GM12801 (cell line): ENCODE measurements at regions not wholly inside any gene's neighbourhood (a gene's known extent, or its start where the extent isn't known, plus 50 kb on each side); places are given as distances from the start of the nearest gene placed in this dataset.

ENCODE experiments used
- CTCF ChIP-seq: IDR thresholded peaks from one replicate; pipeline ENCODE4 v1.5.1; 2011; ENCODE audit warnings: control low read depth; ENCODE audit not compliant: insufficient read length; ENCODE audit errors: extremely low read depth

GRCh38 chr11:45578316-45578715 is 87.1 kb downstream of the CHST1 start:
- no peak for TF ChIP-seq CTCF

- no peak for TF ChIP-seq CTCF
Observed at GRCh38 chr11:45577752-45578151, 87.7 kb downstream of the CHST1 start.

GRCh38 chr11:45576461-45577215 is 88.8 kb downstream of the CHST1 start:
- TF ChIP-seq CTCF = no peak

GRCh38 chr11:45573728-45574127 is 91.7 kb downstream of the CHST1 start:
- TF ChIP-seq CTCF = no peak

GRCh38 chr11:45572354-45573123 is 92.9 kb downstream of the CHST1 start:
- no peak for TF ChIP-seq CTCF

GRCh38 chr11:45569776-45570175 is 95.6 kb downstream of the CHST1 start:
- no peak for TF ChIP-seq CTCF

GRCh38 chr11:45568049-45568448 is 97.4 kb downstream of the CHST1 start:
- no peak for TF ChIP-seq CTCF
